SW480 (cell line): ENCODE measurements at regions not wholly inside any gene's neighbourhood (a gene's known extent, or its start where the extent isn't known, plus 50 kb on each side); places are given as distances from the start of the nearest gene placed in this dataset.

Experiments
- DNase-seq: peaks from one replicate; pipeline ENCODE4 v3.0.0-alpha.2; 2016; ENCODE audit warnings: low spot score

GRCh38 chr15:31245135-31245689, 81.4 kb upstream of the KLF13 start:
- no peak for DNase-seq

- DNase-seq: no peak
Observed at GRCh38 chr15:31245756-31246155, 80.9 kb upstream of the KLF13 start.

- DNase-seq: no peak
Observed at GRCh38 chr15:31247404-31247803, 79.2 kb upstream of the KLF13 start.

GRCh38 chr15:31248263-31248662, 78.4 kb upstream of the KLF13 start:
- DNase-seq: no peak

- no peak for DNase-seq
Observed at GRCh38 chr15:31248951-31249350, 77.7 kb upstream of the KLF13 start.

- no peak for DNase-seq
Observed at GRCh38 chr15:31250033-31250432, 76.6 kb upstream of the KLF13 start.

- no peak for DNase-seq
Observed at GRCh38 chr15:31251165-31251564, 75.5 kb upstream of the KLF13 start.

GRCh38 chr15:31252171-31252785, 74.4 kb upstream of the KLF13 start:
- no peak for DNase-seq

GRCh38 chr15:31254431-31255175, 72.0 kb upstream of the KLF13 start:
- DNase-seq: no peak

- DNase-seq: no peak
Observed at GRCh38 chr15:31255176-31255510, 71.5 kb upstream of the KLF13 start.

- DNase-seq: no peak
Observed at GRCh38 chr15:31255732-31256377, 70.8 kb upstream of the KLF13 start.

- no peak for DNase-seq
Observed at GRCh38 chr15:31256378-31257265, 70.0 kb upstream of the KLF13 start.

- no peak for DNase-seq
Observed at GRCh38 chr15:31257286-31257685, 69.3 kb upstream of the KLF13 start.

GRCh38 chr15:31258260-31258659, 68.4 kb upstream of the KLF13 start:
- DNase-seq: no peak

GRCh38 chr15:31259562-31260252, 66.9 kb upstream of the KLF13 start:
- DNase-seq: no peak

- DNase-seq: no peak
Observed at GRCh38 chr15:31260646-31261265, 65.9 kb upstream of the KLF13 start.

GRCh38 chr15:31261266-31262142, 65.1 kb upstream of the KLF13 start:
- no peak for DNase-seq

- DNase-seq: no peak
Observed at GRCh38 chr15:31262143-31262530, 64.5 kb upstream of the KLF13 start.

GRCh38 chr15:31262901-31263671, 63.5 kb upstream of the KLF13 start:
- DNase-seq: no peak
